ENCODE measurements at regions not wholly inside any gene's neighbourhood (a gene's known extent, or its start where the extent isn't known, plus 50 kb on each side); places are given as distances from the start of the nearest gene placed in this dataset.

DNA sequence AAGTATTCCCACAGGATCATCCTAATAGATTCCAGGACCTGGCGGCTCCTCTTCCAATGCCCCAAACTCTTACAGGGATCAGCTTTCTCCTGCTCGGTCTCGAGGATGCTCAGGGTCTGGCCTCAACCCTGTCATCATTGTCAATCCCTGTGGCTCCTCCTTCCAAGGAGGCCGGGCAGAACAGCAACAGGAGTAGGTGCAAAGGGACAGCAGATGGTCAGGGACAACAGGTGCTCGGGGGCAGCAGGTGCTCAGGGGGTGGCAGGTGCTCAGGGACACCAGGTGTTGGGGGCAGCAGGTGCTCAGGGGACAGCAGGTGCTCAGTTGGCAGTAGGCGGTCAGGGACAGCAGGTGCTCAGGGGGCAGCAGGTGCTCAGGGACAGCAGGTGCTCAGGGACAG lies 84.8 kb downstream of the TTLL2 start:
- TF ChIP-seq, protein P1, sequence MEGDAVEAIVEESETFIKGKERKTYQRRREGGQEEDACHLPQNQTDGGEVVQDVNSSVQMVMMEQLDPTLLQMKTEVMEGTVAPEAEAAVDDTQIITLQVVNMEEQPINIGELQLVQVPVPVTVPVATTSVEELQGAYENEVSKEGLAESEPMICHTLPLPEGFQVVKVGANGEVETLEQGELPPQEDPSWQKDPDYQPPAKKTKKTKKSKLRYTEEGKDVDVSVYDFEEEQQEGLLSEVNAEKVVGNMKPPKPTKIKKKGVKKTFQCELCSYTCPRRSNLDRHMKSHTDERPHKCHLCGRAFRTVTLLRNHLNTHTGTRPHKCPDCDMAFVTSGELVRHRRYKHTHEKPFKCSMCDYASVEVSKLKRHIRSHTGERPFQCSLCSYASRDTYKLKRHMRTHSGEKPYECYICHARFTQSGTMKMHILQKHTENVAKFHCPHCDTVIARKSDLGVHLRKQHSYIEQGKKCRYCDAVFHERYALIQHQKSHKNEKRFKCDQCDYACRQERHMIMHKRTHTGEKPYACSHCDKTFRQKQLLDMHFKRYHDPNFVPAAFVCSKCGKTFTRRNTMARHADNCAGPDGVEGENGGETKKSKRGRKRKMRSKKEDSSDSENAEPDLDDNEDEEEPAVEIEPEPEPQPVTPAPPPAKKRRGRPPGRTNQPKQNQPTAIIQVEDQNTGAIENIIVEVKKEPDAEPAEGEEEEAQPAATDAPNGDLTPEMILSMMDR (IDR thresholded peaks at IDR 0.05), result no peak
- TF ChIP-seq ZFX (IDR thresholded peaks at IDR 0.05; ENCODE audit: borderline replicate concordance), result no peak
